IMR-90 (cell line): ENCODE measurements at regions not wholly inside any gene's neighbourhood (a gene's known extent, or its start where the extent isn't known, plus 50 kb on each side); places are given as distances from the start of the nearest gene placed in this dataset.
"Not testable (repeated sequence)": the region's sequence is repeated elsewhere in the genome, so short reads cannot be mapped to it uniquely, and the experiment has no call there.

Source experiments
- ATAC-seq: fragments of 200-7000 bp; cut with Tn5 transposase; 2 replicates; pipeline ENCODE4 v1.9.1; 2020; ENCODE audit warnings: low read depth, mild to moderate bottlenecking, moderate library complexity
- BruUV-seq: library from RNA; stranded (reverse); fragments of 400-500 nt; replicated peaks from 2 replicates; lab custom pipeline; 2021; lab: Mats Ljungman, UMichigan
- CTCF ChIA-PET: fragments of 300-600 bp; formaldehyde crosslinking; extraction: SDS; loops from one replicate; lab custom pipeline; 2021; ENCODE audit warnings: antibody characterized with exemption; lab: Yijun Ruan, JAX
- POLR2A ChIA-PET: fragments of 300-600 bp; sonication (Branson Sonifier 250); formaldehyde crosslinking; loops from one replicate; lab custom pipeline; 2022; ENCODE audit warnings: antibody characterized with exemption; ENCODE audit not compliant: unreplicated experiment; lab: Charles Lee
- DNase-seq: peaks from one replicate; pipeline ENCODE4 v3.0.0; 2013
- H2AFZ ChIP-seq: replicated peaks from 2 replicates; pipeline ENCODE3; 2013; ENCODE audit warnings: low read length, mild to moderate bottlenecking; ENCODE audit not compliant: poor library complexity
- H2AK5ac ChIP-seq: 2 replicates; pipeline ENCODE4 v1.6.1; 2013; ENCODE audit warnings: low read depth, low read length, inconsistent platforms
- H2AK9ac ChIP-seq: replicated peaks from 2 replicates; pipeline ENCODE3; 2013; ENCODE audit warnings: mild to moderate bottlenecking, low read depth, low read length, moderate library complexity; ENCODE audit not compliant: poor library complexity
- H2BK120ac ChIP-seq: 2 replicates; pipeline ENCODE4 v1.6.1; 2013; ENCODE audit warnings: low read depth, low read length, inconsistent platforms
- H2BK15ac ChIP-seq: 3 replicates; pipeline ENCODE4 v1.6.1; 2013; ENCODE audit warnings: low read depth, low read length, inconsistent platforms
- H2BK20ac ChIP-seq: 2 replicates; pipeline ENCODE4 v1.6.1; 2013; ENCODE audit warnings: low read depth, mild to moderate bottlenecking, inconsistent platforms, low read length, moderate library complexity
- H2BK5ac ChIP-seq: 2 replicates; pipeline ENCODE4 v1.6.1; 2013; ENCODE audit warnings: mild to moderate bottlenecking, low read depth, low read length, inconsistent platforms; ENCODE audit not compliant: poor library complexity, severe bottlenecking
- H3K14ac ChIP-seq: replicated peaks from 2 replicates; pipeline ENCODE4 v1.6.1; 2013; ENCODE audit warnings: low read depth, low read length, inconsistent platforms
- H3K18ac ChIP-seq: 2 replicates; pipeline ENCODE4 v1.6.1; 2013; ENCODE audit warnings: low read depth, low read length, control low read depth
- H3K23ac ChIP-seq: 2 replicates; pipeline ENCODE4 v1.6.1; 2013; ENCODE audit warnings: low read depth, low read length, inconsistent platforms
- H3K27ac ChIP-seq: 2 replicates; pipeline ENCODE4 v1.5.1; 2013; ENCODE audit warnings: mild to moderate bottlenecking, control low read depth, low read length; ENCODE audit not compliant: insufficient read depth
- H3K27me3 ChIP-seq: 2 replicates; pipeline ENCODE4 v1.6.1; 2013; ENCODE audit warnings: low read length; ENCODE audit not compliant: control insufficient read depth, insufficient read depth
- H3K36me3 ChIP-seq: 2 replicates; pipeline ENCODE4 v1.6.1; 2013; ENCODE audit warnings: low read length, mixed read lengths; ENCODE audit not compliant: control insufficient read depth, insufficient read depth
- H3K4ac ChIP-seq: 2 replicates; pipeline ENCODE4 v1.6.1; 2013; ENCODE audit warnings: low read depth, low read length, inconsistent platforms
- H3K4me1 ChIP-seq: 2 replicates; pipeline ENCODE4 v1.6.1; 2013; ENCODE audit warnings: low read length, mixed read lengths; ENCODE audit not compliant: control insufficient read depth, insufficient read depth
- H3K4me2 ChIP-seq: 2 replicates; pipeline ENCODE4 v1.6.1; 2013; ENCODE audit warnings: low read depth, mild to moderate bottlenecking, control low read depth, low read length, moderate library complexity
- H3K4me3 ChIP-seq: 2 replicates; pipeline ENCODE4 v1.5.1; 2013; ENCODE audit warnings: low read depth, mild to moderate bottlenecking, control low read depth, low read length, moderate library complexity; ENCODE audit not compliant: insufficient read depth
- H3K56ac ChIP-seq: 2 replicates; pipeline ENCODE4 v1.6.1; 2013; ENCODE audit warnings: low read length, inconsistent platforms; ENCODE audit not compliant: insufficient read depth; ENCODE audit errors: extremely low read depth
- H3K79me1 ChIP-seq, 2 experiments: 2 replicates each; pipeline ENCODE4 v1.6.1; 2013; ENCODE audit warnings: low read length in 2 of 2, inconsistent platforms in 1 of 2, low read depth in 1 of 2
- H3K9ac ChIP-seq: 2 replicates; pipeline ENCODE4 v1.6.1; 2013; ENCODE audit warnings: low read depth, low read length, control low read depth
- H3K9me1 ChIP-seq: 2 replicates; pipeline ENCODE4 v1.6.1; 2013; ENCODE audit warnings: low read length, inconsistent platforms; ENCODE audit not compliant: insufficient read depth
- H3K9me3 ChIP-seq: 2 replicates; pipeline ENCODE4 v1.6.1; 2013; ENCODE audit warnings: low read length; ENCODE audit not compliant: control insufficient read depth, insufficient read depth
- H4K20me1 ChIP-seq: 2 replicates; pipeline ENCODE4 v1.6.1; 2013; ENCODE audit warnings: low read length, inconsistent platforms; ENCODE audit not compliant: insufficient read depth
- H4K5ac ChIP-seq: 2 replicates; pipeline ENCODE4 v1.6.1; 2013; ENCODE audit warnings: mild to moderate bottlenecking, low read depth, low read length, control low read depth
- H4K8ac ChIP-seq, 2 experiments: 2 replicates each; pipeline ENCODE4 v1.6.1; 2013; ENCODE audit warnings: low read depth in 2 of 2, low read length in 2 of 2, control low read depth in 1 of 2, inconsistent platforms in 1 of 2
- H4K91ac ChIP-seq: 2 replicates; pipeline ENCODE4 v1.6.1; 2013; ENCODE audit warnings: low read depth, low read length, inconsistent platforms; ENCODE audit not compliant: insufficient read depth
- ELK1 ChIP-seq: fragments of 150-350 bp; IDR thresholded peaks from 2 replicates; pipeline ENCODE4 v1.6.1; 2016; ENCODE audit warnings: low read depth, mild to moderate bottlenecking, low read length, moderate library complexity, borderline replicate concordance
- FOS ChIP-seq: fragments of 150-350 bp; IDR thresholded peaks from 2 replicates; pipeline ENCODE4 v1.6.1; 2016; ENCODE audit warnings: low read depth, low read length
- NFE2L2 ChIP-seq: fragments of 150-350 bp; IDR thresholded peaks from 2 replicates; pipeline ENCODE4 v1.6.1; 2016; ENCODE audit warnings: low read depth, mild to moderate bottlenecking, low read length
- RAD21 ChIP-seq: IDR thresholded peaks from 2 replicates; pipeline ENCODE4 v1.6.1; 2012; ENCODE audit warnings: low read length, improper control_type of control experiment
- WGBS, 2 experiments: methylation state at CpG; one replicate each; pipeline versions ENCODE4 v1.1.5 to v1.1.7; 2013; ENCODE audit warnings: missing lambda C conversion rate in 2 of 2; ENCODE audit not compliant: insufficient read length in 1 of 2; ENCODE audit errors: extremely low coverage in 2 of 2; 5-methylcytosine and 5-hydroxymethylcytosine counted together
- dilution Hi-C: fragments of 300-500 bp; cut with HindIII; formaldehyde crosslinking; loops from one replicate; pipeline ENCODE4 v1.14.3; 2018; ENCODE audit warnings: low sequenced_read_pairs; ENCODE audit not compliant: unreplicated experiment
- in situ Hi-C: fragments of 300-500 bp; cut with MboI; formaldehyde crosslinking; loops from 3 replicates; pipeline ENCODE4 v1.14.3; 2019; ENCODE audit warnings: low sequenced_read_pairs, inconsistent platforms, mixed read lengths
- intact Hi-C: fragments of 100-400 bp; cut with micrococcal nuclease; formaldehyde crosslinking; loops from 2 replicates; pipeline ENCODE4 v1.10.0; 2022

- Histone ChIP-seq H3K79me1 (no peaks in the 10 kb centered on the region), H3K14ac (no peak overlapping the region), H3K9me3 (no peaks in the 10 kb centered on the region), H3K4ac (no peak overlapping the region), H3K9me1 (peaks cover 6% of the 10 kb centered on the region; the same call in 1 of the 2 replicates), H3K4me2 (no peak overlapping the region), H4K20me1 (no peaks in the 10 kb centered on the region), H2AK9ac (no peak overlapping the region), H3K27me3 (peaks cover 4% of the 10 kb centered on the region; the same call in 1 of the 2 replicates), H3K56ac (no peak overlapping the region), H3K36me3 (no peaks in the 10 kb centered on the region), H2BK20ac (no peak overlapping the region), H4K91ac (no peak overlapping the region), H3K9ac (no peak overlapping the region), H2BK15ac (no peak overlapping the region), H3K4me1 (peaks cover 2% of the 10 kb centered on the region; the same call in 1 of the 2 replicates), H3K27ac (no peak overlapping the region), H2AK5ac (no peak overlapping the region), H3K23ac (no peak overlapping the region), H2BK5ac (no peak overlapping the region), H4K5ac (no peak overlapping the region), H2BK120ac (no peak overlapping the region), H3K4me3 (no peak overlapping the region), H4K8ac (no peak overlapping the region), H3K18ac (no peak overlapping the region), H2AFZ (no peak overlapping the region)
- ChIA-PET CTCF (no interaction called here), POLR2A (no interaction called here)
- TF ChIP-seq RAD21, result no peak
- TF ChIP-seq NFE2L2, result no peak
- TF ChIP-seq FOS, result no peak
- no peak for TF ChIP-seq ELK1
- ATAC-seq (no peak), DNase-seq (no peak)
- BruUV-seq, result no TSS peak
- WGBS, 2 experiments, result no CpG with 5 or more reads among the region's 5 CpGs
- in situ Hi-C loops (no loop called here), intact Hi-C loops (no loop called here), dilution Hi-C loops (no loop called here)
Measured at GRCh38 chr15:77881950-77882349, 195.6 kb downstream of the TBC1D2B start.

- H2BK120ac ChIP-seq, H3K27me3 ChIP-seq, in situ Hi-C loops, H2BK5ac ChIP-seq, H2BK20ac ChIP-seq, ATAC-seq, H3K4me2 ChIP-seq, H3K23ac ChIP-seq, DNase-seq, H3K9me1 ChIP-seq, H2AK9ac ChIP-seq, POLR2A ChIA-PET, H3K27ac ChIP-seq, H4K8ac ChIP-seq, H4K5ac ChIP-seq, H3K4me1 ChIP-seq, dilution Hi-C loops, H2BK15ac ChIP-seq, H3K18ac ChIP-seq, H2AK5ac ChIP-seq, H3K36me3 ChIP-seq, H4K91ac ChIP-seq, H4K20me1 ChIP-seq, H3K79me1 ChIP-seq, H3K4ac ChIP-seq, CTCF ChIA-PET, H3K9me3 ChIP-seq, H3K9ac ChIP-seq, H3K4me3 ChIP-seq, H2AFZ ChIP-seq, intact Hi-C loops, BruUV-seq, H3K56ac ChIP-seq, H3K14ac ChIP-seq: not testable (repeated sequence)
- WGBS, 2 experiments, result 30% methylated on average over 2 of the region's 16 CpGs; no CpG with 5 or more reads in 1 of the 2 experiments
Measured at GRCh38 chr15:77881535-77881934, 196.0 kb downstream of the TBC1D2B start.
